ENCODE measurements at regions not wholly inside any gene's neighbourhood (a gene's known extent, or its start where the extent isn't known, plus 50 kb on each side); places are given as distances from the start of the nearest gene placed in this dataset.

DNA sequence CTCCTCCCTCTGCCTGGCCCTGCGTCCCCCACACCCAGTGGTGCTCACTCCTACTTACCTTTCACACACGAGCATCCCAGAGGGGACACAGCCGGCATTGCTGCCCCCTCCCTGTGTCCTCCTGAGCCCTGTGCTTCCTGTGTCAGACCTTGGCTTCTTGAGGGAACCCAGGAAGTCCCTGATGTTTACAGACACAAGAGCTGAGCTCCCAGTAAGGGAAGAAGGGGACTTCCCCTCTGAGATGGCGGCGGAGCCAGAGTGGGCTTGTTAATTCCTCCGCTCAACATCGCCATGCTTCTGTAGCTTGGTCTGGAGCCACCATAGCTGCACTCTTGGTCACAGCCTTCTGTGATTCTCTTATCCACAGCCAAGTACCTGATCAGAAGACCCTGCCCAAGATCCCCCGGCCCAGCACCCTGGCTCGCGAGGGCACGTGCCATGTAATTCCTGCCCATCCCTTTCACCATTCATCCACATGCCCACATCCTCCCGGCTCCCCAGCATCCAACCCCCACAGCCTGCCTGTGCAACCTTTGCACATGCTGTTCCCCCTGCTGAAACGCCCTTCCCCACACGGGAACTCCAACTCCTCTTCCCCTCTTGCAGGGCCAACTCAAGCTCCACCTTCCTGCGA is 127.4 kb upstream of the FOXF1 start:
- CTCF ChIA-PET, result no interaction called here
- POLR2A ChIA-PET, result no interaction called here
- H3K36me3 Mint-ChIP-seq (ENCODE audit: low read depth), result no peaks in the 10 kb centered on the region
- H3K9me3 Mint-ChIP-seq (ENCODE audit: low read depth), result no peaks in the 10 kb centered on the region
- H3K4me1 Mint-ChIP-seq, result no peaks in the 10 kb centered on the region
- ATAC-seq (no peak), DNase-seq (no peak)
- no peak overlapping the region for H3K4me3 Mint-ChIP-seq
- no peak overlapping the region for H3K27ac Mint-ChIP-seq
- peaks cover 5% of the 10 kb centered on the region for H3K27me3 Mint-ChIP-seq
- intact Hi-C loops (cut with DNase I, micrococcal nuclease), result no loop called here

- ATAC-seq (no peak), DNase-seq (no peak)
- ChIA-PET POLR2A (no interaction called here), CTCF (no interaction called here)
- intact Hi-C loops (cut with DNase I, micrococcal nuclease), result no loop called here
- H3K4me3 Mint-ChIP-seq, result no peak overlapping the region
- no peaks in the 10 kb centered on the region for H3K9me3 Mint-ChIP-seq (ENCODE audit: low read depth)
- H3K27ac Mint-ChIP-seq, result no peak overlapping the region
- H3K27me3 Mint-ChIP-seq, result peaks cover 6% of the 10 kb centered on the region
- H3K36me3 Mint-ChIP-seq (ENCODE audit: low read depth), result no peaks in the 10 kb centered on the region
- H3K4me1 Mint-ChIP-seq, result no peaks in the 10 kb centered on the region
Measured at GRCh38 chr16:86383488-86384262, 126.7 kb upstream of the FOXF1 start.

- ChIA-PET POLR2A (no interaction called here), CTCF (no interaction called here)
- no peaks in the 10 kb centered on the region for H3K9me3 Mint-ChIP-seq (ENCODE audit: low read depth)
- ATAC-seq (no peak), DNase-seq (no peak)
- intact Hi-C loops (cut with DNase I, micrococcal nuclease), result no loop called here
- H3K4me1 Mint-ChIP-seq, result no peaks in the 10 kb centered on the region
- H3K27me3 Mint-ChIP-seq, result peaks cover 8% of the 10 kb centered on the region
- no peaks in the 10 kb centered on the region for H3K36me3 Mint-ChIP-seq (ENCODE audit: low read depth)
- H3K27ac Mint-ChIP-seq, result no peak overlapping the region
- no peak overlapping the region for H3K4me3 Mint-ChIP-seq
Measured at GRCh38 chr16:86384263-86384649, 126.1 kb upstream of the FOXF1 start.

- intact Hi-C loops (cut with DNase I, micrococcal nuclease), result no loop called here
- Mint-ChIP-seq H3K36me3 (ENCODE audit: low read depth) (no peaks in the 10 kb centered on the region), H3K4me1 (no peaks in the 10 kb centered on the region), H3K9me3 (ENCODE audit: low read depth) (no peaks in the 10 kb centered on the region), H3K27me3 (peaks cover 8% of the 10 kb centered on the region), H3K4me3 (no peak overlapping the region), H3K27ac (no peak overlapping the region)
- DNase-seq (no peak), ATAC-seq (no peak)
- CTCF ChIA-PET, result no interaction called here
- POLR2A ChIA-PET, result no interaction called here
Measured at GRCh38 chr16:86384980-86385379, 125.3 kb upstream of the FOXF1 start.

DNA sequence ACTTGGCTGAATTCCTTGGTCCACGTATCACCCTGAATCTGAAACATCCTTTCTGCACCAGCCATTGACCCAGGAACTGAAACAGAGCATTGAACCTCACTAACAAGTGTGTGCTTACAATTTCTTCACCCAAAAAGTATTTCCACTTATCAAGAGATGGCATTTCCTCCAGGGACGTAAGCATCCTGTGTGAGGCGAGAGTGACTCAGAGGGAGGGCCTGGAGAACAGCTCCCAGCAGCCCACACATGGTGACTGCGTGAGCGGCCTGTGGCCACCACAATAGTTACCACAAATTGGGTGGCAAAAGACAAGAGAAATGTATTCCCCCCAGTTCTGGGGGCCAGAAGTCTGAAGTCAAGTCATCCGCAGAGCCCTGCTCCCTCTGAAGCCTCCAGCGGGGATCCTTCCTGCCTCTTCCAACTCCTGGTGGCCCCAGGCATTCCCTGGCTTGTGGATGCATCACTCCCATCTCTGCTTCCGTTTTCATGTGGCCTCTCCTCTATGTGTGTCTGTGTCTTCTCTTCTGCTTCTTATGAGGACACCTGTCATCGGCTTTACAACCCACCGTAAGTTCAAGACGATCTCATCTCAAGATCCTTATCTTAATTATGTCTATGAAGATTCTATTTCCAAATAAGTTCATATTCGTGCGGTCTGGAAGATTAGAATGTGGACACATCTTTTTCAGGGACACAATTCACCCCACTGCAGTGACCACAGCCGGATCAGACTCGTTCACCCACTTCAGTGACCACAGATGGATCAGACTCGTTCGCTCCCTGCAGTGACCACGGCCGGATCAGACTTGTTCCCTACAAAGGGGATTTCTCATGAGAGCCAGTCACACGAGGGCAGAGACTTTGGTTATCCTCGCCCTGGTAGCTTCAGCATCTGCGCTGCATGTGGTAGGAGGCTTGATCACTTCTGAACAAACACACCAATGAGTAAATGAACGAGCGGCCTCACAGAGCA is 122.6 kb upstream of the FOXF1 start:
- no peaks in the 10 kb centered on the region for H3K36me3 Mint-ChIP-seq (ENCODE audit: low read depth)
- CTCF ChIA-PET, result interaction anchor here (0.6 kb wide), 1 partner anchor 95 kb away, joined by 4 read pairs; no protein-coding TSS in a partner anchor
- POLR2A ChIA-PET, result no interaction called here
- peak; percentile 23 for ATAC-seq
- H3K27ac Mint-ChIP-seq, result no peak overlapping the region
- no peaks in the 10 kb centered on the region for H3K9me3 Mint-ChIP-seq (ENCODE audit: low read depth)
- H3K4me3 Mint-ChIP-seq, result no peak overlapping the region
- H3K27me3 Mint-ChIP-seq, result peaks cover 8% of the 10 kb centered on the region
- no peaks in the 10 kb centered on the region for H3K4me1 Mint-ChIP-seq
- intact Hi-C loops (cut with DNase I, micrococcal nuclease), result no loop called here
- DNase-seq, result no peak

- CTCF ChIA-PET, result no interaction called here
- H3K27ac Mint-ChIP-seq, result no peak overlapping the region
- no peaks in the 10 kb centered on the region for H3K9me3 Mint-ChIP-seq (ENCODE audit: low read depth)
- ATAC-seq (no peak), DNase-seq (no peak)
- H3K27me3 Mint-ChIP-seq, result peaks cover 2% of the 10 kb centered on the region
- H3K4me1 Mint-ChIP-seq, result no peaks in the 10 kb centered on the region
- intact Hi-C loops (cut with DNase I, micrococcal nuclease), result no loop called here
- POLR2A ChIA-PET, result no interaction called here
- no peaks in the 10 kb centered on the region for H3K36me3 Mint-ChIP-seq (ENCODE audit: low read depth)
- H3K4me3 Mint-ChIP-seq, result no peak overlapping the region
Measured at GRCh38 chr16:86388976-86389375, 121.4 kb upstream of the FOXF1 start.

GRCh38 chr16:86389566-86390328 is 120.6 kb upstream of the FOXF1 start:
- no peaks in the 10 kb centered on the region for H3K36me3 Mint-ChIP-seq (ENCODE audit: low read depth)
- H3K27ac Mint-ChIP-seq, result no peak overlapping the region
- H3K4me1 Mint-ChIP-seq, result no peaks in the 10 kb centered on the region
- H3K4me3 Mint-ChIP-seq, result no peak overlapping the region
- intact Hi-C loops (cut with DNase I, micrococcal nuclease), result no loop called here
- ChIA-PET POLR2A (no interaction called here), CTCF (interaction anchor here (0.7 to 1.2 kb wide), 2 partner anchors 11 to 49 kb away, joined by 3 read pairs; no protein-coding TSS in a partner anchor)
- H3K27me3 Mint-ChIP-seq, result peaks cover 2% of the 10 kb centered on the region
- ATAC-seq, result no peak
- H3K9me3 Mint-ChIP-seq (ENCODE audit: low read depth), result no peaks in the 10 kb centered on the region
- DNase-seq, result no peak

DNA sequence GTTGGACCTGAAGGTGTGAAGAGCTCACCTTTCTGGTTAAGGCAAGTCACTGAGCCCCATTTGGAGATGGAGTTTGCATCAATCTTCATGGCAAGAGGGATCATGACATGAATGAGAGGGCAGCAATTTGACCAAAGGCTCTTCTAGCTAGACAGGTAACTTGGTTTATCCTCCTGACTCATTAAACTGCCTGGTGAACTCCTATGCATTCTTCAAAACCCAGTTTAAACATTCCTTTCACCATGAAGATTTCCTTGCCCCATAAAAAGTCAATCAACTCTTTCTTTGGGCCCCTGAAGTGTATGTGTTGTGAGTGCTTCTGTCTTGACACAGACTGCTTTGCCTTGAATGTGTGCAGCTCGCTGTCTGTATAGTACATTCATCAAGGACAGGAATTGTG is 120.0 kb upstream of the FOXF1 start:
- CTCF ChIA-PET, result interaction anchor here (0.7 to 1.2 kb wide), 2 partner anchors 11 to 50 kb away, joined by 3 read pairs; no protein-coding TSS in a partner anchor
- H3K4me3 Mint-ChIP-seq, result no peak overlapping the region
- peaks cover 4% of the 10 kb centered on the region for H3K27me3 Mint-ChIP-seq
- ATAC-seq, result no peak
- intact Hi-C loops (cut with DNase I, micrococcal nuclease), result no loop called here
- POLR2A ChIA-PET, result no interaction called here
- H3K9me3 Mint-ChIP-seq (ENCODE audit: low read depth), result no peaks in the 10 kb centered on the region
- H3K36me3 Mint-ChIP-seq (ENCODE audit: low read depth), result no peaks in the 10 kb centered on the region
- no peak for DNase-seq
- no peak overlapping the region for H3K27ac Mint-ChIP-seq
- no peaks in the 10 kb centered on the region for H3K4me1 Mint-ChIP-seq

DNA sequence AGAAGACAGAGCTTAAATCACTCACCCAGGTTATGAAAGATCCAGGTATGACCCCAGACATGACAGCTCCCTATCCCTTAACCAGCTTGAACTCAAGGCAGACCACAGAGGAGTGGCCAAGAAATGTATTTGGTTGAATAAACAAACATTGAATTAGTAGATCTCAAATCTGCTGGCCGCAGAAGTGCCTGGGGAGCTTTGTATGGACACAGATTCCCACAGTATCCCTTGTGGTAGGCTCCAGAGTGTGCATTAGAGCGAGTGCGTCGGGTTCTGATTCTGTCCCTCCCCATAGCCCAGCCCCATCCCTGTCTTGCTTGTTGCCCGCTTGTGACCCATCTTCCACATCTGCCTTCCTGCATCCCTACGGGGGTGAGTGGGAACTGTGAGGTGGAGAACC is 118.8 kb upstream of the FOXF1 start:
- Mint-ChIP-seq H3K36me3 (ENCODE audit: low read depth) (no peaks in the 10 kb centered on the region), H3K4me3 (no peak overlapping the region), H3K27ac (no peak overlapping the region), H3K4me1 (no peaks in the 10 kb centered on the region), H3K27me3 (peaks cover 4% of the 10 kb centered on the region), H3K9me3 (ENCODE audit: low read depth) (no peaks in the 10 kb centered on the region)
- DNase-seq, result no peak
- intact Hi-C loops (cut with DNase I, micrococcal nuclease), result no loop called here
- CTCF ChIA-PET, result interaction anchor here (0.6 kb wide), 1 partner anchor 41 kb away, joined by 3 read pairs; no protein-coding TSS in a partner anchor
- ATAC-seq, result no peak
- POLR2A ChIA-PET, result no interaction called here

DNA sequence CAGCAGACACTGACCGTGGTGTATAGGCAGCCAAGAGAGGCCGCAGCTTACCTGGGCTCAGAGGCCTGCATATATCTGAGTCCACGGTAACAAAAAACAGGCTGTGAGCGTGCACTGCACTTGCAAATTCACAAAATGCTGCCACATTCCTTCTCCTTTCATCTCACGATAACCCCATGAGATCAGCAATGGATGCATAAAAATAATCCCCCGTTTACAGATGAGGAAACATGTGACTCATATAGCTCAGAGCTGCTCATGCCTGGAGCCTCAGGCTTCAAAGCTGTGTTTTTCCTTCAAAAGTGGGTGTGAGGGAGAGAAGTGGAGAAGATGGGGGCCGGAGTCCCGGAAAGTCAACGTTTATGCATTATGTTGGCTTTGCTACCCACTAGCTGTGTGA is 118.3 kb upstream of the FOXF1 start:
- no peaks in the 10 kb centered on the region for H3K9me3 Mint-ChIP-seq (ENCODE audit: low read depth)
- H3K36me3 Mint-ChIP-seq (ENCODE audit: low read depth), result no peaks in the 10 kb centered on the region
- no peak overlapping the region for H3K4me3 Mint-ChIP-seq
- no peak for DNase-seq
- no peaks in the 10 kb centered on the region for H3K4me1 Mint-ChIP-seq
- ChIA-PET POLR2A (no interaction called here), CTCF (no interaction called here)
- ATAC-seq, result no peak
- peaks cover 4% of the 10 kb centered on the region for H3K27me3 Mint-ChIP-seq
- intact Hi-C loops (cut with DNase I, micrococcal nuclease), result no loop called here
- no peak overlapping the region for H3K27ac Mint-ChIP-seq

GRCh38 chr16:86392436-86393152 is 117.7 kb upstream of the FOXF1 start:
- ChIA-PET CTCF (no interaction called here), POLR2A (interaction anchor here (0.6 kb wide), 1 partner anchor 136 kb away, joined by 3 read pairs; no protein-coding TSS in a partner anchor)
- no peaks in the 10 kb centered on the region for H3K4me1 Mint-ChIP-seq
- peaks cover 4% of the 10 kb centered on the region for H3K27me3 Mint-ChIP-seq
- no peaks in the 10 kb centered on the region for H3K9me3 Mint-ChIP-seq (ENCODE audit: low read depth)
- no peaks in the 10 kb centered on the region for H3K36me3 Mint-ChIP-seq (ENCODE audit: low read depth)
- DNase-seq (no peak), ATAC-seq (no peak)
- H3K27ac Mint-ChIP-seq, result no peak overlapping the region
- intact Hi-C loops (cut with DNase I, micrococcal nuclease), result no loop called here
- no peak overlapping the region for H3K4me3 Mint-ChIP-seq

Data from activated CD4-positive, alpha-beta T cell treated with anti-CD3 and anti-CD28 coated beads for 36 hours (primary cell).